Activated CD8-positive, alpha-beta memory T cell treated with anti-CD3 and anti-CD28 coated beads, Interleukin-2, amount 50 U/mL, for 24 hours (primary cell): ENCODE measurements at regions not wholly inside any gene's neighbourhood (a gene's known extent, or its start where the extent isn't known, plus 50 kb on each side); places are given as distances from the start of the nearest gene placed in this dataset.
"Not testable (repeated sequence)": the region's sequence is repeated elsewhere in the genome, so short reads cannot be mapped to it uniquely, and the experiment has no call there.

ENCODE experiments used
- DNase-seq: peaks from one replicate; pipeline ENCODE4 v3.0.0-alpha.2; 2020; ENCODE audit errors: extremely low read depth

- DNase-seq, result no peak
Measured at GRCh38 chr10:101280511-101280910, 51.2 kb upstream of the LBX1 start.

- DNase-seq, result not testable (repeated sequence)
Measured at GRCh38 chr10:101280921-101281320, 51.7 kb upstream of the LBX1 start.

GRCh38 chr10:101282947-101283346, 53.7 kb upstream of the LBX1 start:
- no peak for DNase-seq

- DNase-seq, result no peak
Measured at GRCh38 chr10:101283762-101284100, 54.5 kb upstream of the LBX1 start.

GRCh38 chr10:101284101-101284743, 55.0 kb upstream of the LBX1 start:
- DNase-seq, result no peak

GRCh38 chr10:101284744-101285463, 55.6 kb upstream of the LBX1 start:
- DNase-seq, result no peak

- DNase-seq, result no peak
Measured at GRCh38 chr10:101285519-101286070, 56.3 kb upstream of the LBX1 start.

GRCh38 chr10:101286248-101287046, 57.2 kb upstream of the LBX1 start:
- DNase-seq, result no peak

- no peak for DNase-seq
Measured at GRCh38 chr10:101287183-101287996, 58.1 kb upstream of the LBX1 start.

- no peak for DNase-seq
Measured at GRCh38 chr10:101287997-101288635, 58.9 kb upstream of the LBX1 start.

- no peak for DNase-seq
Measured at GRCh38 chr10:101289541-101289940, 60.3 kb upstream of the LBX1 start.

GRCh38 chr10:101290431-101290830, 61.2 kb upstream of the LBX1 start:
- no peak for DNase-seq

GRCh38 chr10:101290881-101291280, 61.6 kb upstream of the LBX1 start:
- no peak for DNase-seq

GRCh38 chr10:101291331-101292193, 62.3 kb upstream of the LBX1 start:
- DNase-seq, result no peak

- DNase-seq, result no peak
Measured at GRCh38 chr10:101292194-101293006, 61.6 kb upstream of the BTRC start.

GRCh38 chr10:101293007-101293723, 60.8 kb upstream of the BTRC start:
- DNase-seq, result no peak

- no peak for DNase-seq
Measured at GRCh38 chr10:101294109-101294508, 59.9 kb upstream of the BTRC start.

GRCh38 chr10:101295261-101295660, 58.7 kb upstream of the BTRC start:
- DNase-seq, result no peak
